Breast epithelium (tissue), 3 donors: ENCODE measurements at regions not wholly inside any gene's neighbourhood (a gene's known extent, or its start where the extent isn't known, plus 50 kb on each side); places are given as distances from the start of the nearest gene placed in this dataset.

ENCODE experiments used
- CTCF ChIP-seq, 3 donors: fragments of 450-650 bp; IDR thresholded peaks; one replicate each; pipeline ENCODE4 v1.5.1; 2016 to 2017; ENCODE audit warnings: antibody characterized with exemption in 3 of 3, mild to moderate bottlenecking in 3 of 3, moderate library complexity in 3 of 3
- POLR2A ChIP-seq: fragments of 450-650 bp; IDR thresholded peaks from one replicate; pipeline ENCODE4 v1.6.1; 2016; ENCODE audit warnings: antibody characterized with exemption, mild to moderate bottlenecking, moderate library complexity
- POLR2AphosphoS5 ChIP-seq, 3 donors: sonication (generic); formaldehyde crosslinking; IDR thresholded peaks; one replicate each; pipeline ENCODE4 v1.6.1; 2017; ENCODE audit warnings: antibody characterized with exemption in 3 of 3

GRCh38 chr5:16238018-16238417 is 58.4 kb upstream of the MARCHF11 start:
- TF ChIP-seq CTCF (IDR thresholded peaks at IDR 0.05) (no peak), POLR2A (no peak), POLR2AphosphoS5 (IDR thresholded peaks at IDR 0.05) (no peak)
